ENCODE measurements at regions not wholly inside any gene's neighbourhood (a gene's known extent, or its start where the extent isn't known, plus 50 kb on each side); places are given as distances from the start of the nearest gene placed in this dataset.

DNA sequence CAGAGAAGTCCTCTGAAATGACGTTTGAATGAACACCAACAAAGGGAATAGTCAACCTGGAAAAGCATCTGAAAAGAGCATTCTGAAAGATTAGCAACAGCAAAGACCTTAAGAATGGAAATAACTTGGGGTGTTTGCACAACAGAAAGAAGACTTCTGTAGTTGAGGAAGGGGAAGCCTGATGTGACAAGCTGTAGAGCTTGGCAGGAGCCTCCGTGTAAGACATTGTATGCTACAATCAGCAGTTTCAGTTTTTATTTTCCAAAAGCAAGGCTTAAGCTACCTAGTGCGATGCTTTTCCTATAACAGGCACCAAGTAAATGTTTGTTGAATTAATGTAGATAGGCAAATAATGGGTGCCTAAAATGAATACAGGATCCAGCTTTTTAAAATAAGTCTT lies 484.0 kb downstream of the SPRY1 start:
- Histone ChIP-seq H3K36me3 (ENCODE audit: insufficient read depth in 1 of 2, low read depth in 1 of 2) (no peaks in the 10 kb centered on the region), H3K4me3 (no peak overlapping the region), H3K9me3 (no peaks in the 10 kb centered on the region), H3K4me1 (no peaks in the 10 kb centered on the region), H3K27me3 (ENCODE audit: insufficient read depth in 3 of 3, low read length in 2 of 3) (no peaks in the 10 kb centered on the region), H3K27ac (no peak overlapping the region)
- intact Hi-C loops (cut with DNase I) = no loop called here
- TF ChIP-seq, protein P1, sequence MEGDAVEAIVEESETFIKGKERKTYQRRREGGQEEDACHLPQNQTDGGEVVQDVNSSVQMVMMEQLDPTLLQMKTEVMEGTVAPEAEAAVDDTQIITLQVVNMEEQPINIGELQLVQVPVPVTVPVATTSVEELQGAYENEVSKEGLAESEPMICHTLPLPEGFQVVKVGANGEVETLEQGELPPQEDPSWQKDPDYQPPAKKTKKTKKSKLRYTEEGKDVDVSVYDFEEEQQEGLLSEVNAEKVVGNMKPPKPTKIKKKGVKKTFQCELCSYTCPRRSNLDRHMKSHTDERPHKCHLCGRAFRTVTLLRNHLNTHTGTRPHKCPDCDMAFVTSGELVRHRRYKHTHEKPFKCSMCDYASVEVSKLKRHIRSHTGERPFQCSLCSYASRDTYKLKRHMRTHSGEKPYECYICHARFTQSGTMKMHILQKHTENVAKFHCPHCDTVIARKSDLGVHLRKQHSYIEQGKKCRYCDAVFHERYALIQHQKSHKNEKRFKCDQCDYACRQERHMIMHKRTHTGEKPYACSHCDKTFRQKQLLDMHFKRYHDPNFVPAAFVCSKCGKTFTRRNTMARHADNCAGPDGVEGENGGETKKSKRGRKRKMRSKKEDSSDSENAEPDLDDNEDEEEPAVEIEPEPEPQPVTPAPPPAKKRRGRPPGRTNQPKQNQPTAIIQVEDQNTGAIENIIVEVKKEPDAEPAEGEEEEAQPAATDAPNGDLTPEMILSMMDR (IDR thresholded peaks at IDR 0.05) = no peak
- DNase-seq = no peak
- no peak for ATAC-seq
- 49 to 65% (median 58%) methylated on average over 3 of the region's 3 CpGs for WGBS, 3 donors

DNA sequence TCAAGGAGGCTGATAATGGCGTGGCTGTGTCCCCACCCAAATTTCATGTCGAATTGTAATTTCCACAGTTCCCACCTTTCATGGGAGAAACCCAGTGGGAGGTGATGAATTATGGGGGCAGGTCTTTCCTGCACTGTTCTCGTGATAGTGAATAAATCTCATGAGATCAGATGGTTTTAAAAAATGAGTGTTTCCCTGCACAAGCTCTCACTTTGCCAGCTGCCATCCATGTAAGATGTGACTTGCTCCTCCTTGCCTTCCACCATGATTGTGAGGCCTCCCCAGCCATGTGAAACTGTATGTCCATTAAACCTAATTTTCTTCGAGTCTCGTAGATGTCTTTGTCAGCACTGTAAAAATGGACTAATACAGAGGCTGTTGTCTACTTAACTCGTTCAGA lies 488.3 kb downstream of the SPRY1 start:
- intact Hi-C loops (cut with DNase I) = no loop called here
- ATAC-seq = no peak
- WGBS, 3 donors = 96 to 98% (median 96%) methylated on average over 6 of the region's 6 CpGs

DNA sequence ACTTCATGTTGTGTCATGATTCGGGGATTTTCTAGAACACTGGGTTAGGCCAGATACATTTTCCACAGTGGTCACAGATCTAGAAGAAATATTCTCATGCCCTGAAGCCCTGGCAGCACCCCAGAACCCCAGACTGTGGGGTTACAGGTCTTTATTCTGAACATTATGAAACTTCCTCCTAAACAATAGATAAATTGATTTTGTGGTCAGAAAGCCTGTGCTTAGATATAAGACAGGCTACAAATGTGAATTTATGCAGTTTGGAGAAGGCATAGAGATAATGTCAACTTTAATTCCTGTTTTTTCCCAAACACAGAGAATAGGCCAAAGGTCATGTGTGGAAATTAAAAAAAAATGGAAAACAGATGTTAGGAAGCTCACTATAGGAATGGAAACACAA lies 492.9 kb downstream of the SPRY1 start:
- no peak for DNase-seq
- H3K27me3 ChIP-seq (ENCODE audit: insufficient read depth in 3 of 3, low read length in 2 of 3) = no peaks in the 10 kb centered on the region
- H3K4me1 ChIP-seq = peaks cover 26% of the 10 kb centered on the region
- 56 to 70% (median 62%) methylated on average over 1 of the region's 1 CpG for WGBS, 3 donors
- no peak overlapping the region for H3K4me3 ChIP-seq
- no peaks in the 10 kb centered on the region for H3K9me3 ChIP-seq
- no peak for ATAC-seq
- intact Hi-C loops (cut with DNase I) = no loop called here
- TF ChIP-seq, protein P1 (IDR thresholded peaks at IDR 0.05) = no peak
- H3K36me3 ChIP-seq (ENCODE audit: insufficient read depth in 1 of 2, low read depth in 1 of 2) = no peaks in the 10 kb centered on the region
- H3K27ac ChIP-seq = no peak overlapping the region

More for the DNA sequence above, 488.3 kb downstream of the SPRY1 start:
- no peak for DNase-seq
- Histone ChIP-seq H3K4me1 (no peaks in the 10 kb centered on the region), H3K4me3 (no peak overlapping the region), H3K9me3 (no peaks in the 10 kb centered on the region), H3K36me3 (ENCODE audit: insufficient read depth in 1 of 2, low read depth in 1 of 2) (no peaks in the 10 kb centered on the region), H3K27ac (no peak overlapping the region), H3K27me3 (ENCODE audit: insufficient read depth in 3 of 3, low read length in 2 of 3) (no peaks in the 10 kb centered on the region)
- TF ChIP-seq, protein P1 (IDR thresholded peaks at IDR 0.05) = no peak

GRCh38 chr4:123890889-123891288 lies 494.3 kb downstream of the SPRY1 start:
- Histone ChIP-seq H3K27me3 (ENCODE audit: insufficient read depth in 3 of 3, low read length in 2 of 3) (no peaks in the 10 kb centered on the region), H3K27ac (no peak overlapping the region), H3K4me1 (peaks cover 26% of the 10 kb centered on the region), H3K36me3 (ENCODE audit: insufficient read depth in 1 of 2, low read depth in 1 of 2) (no peaks in the 10 kb centered on the region), H3K9me3 (no peaks in the 10 kb centered on the region), H3K4me3 (no peak overlapping the region)
- 95 to 99% (median 96%) methylated on average over 3 of the region's 3 CpGs for WGBS, 3 donors
- no peak for ATAC-seq
- TF ChIP-seq, protein P1 (IDR thresholded peaks at IDR 0.05) = no peak
- intact Hi-C loops (cut with DNase I) = loop anchor here in 1 of 2 donors (10.0 kb wide), 1 partner anchor 94 kb away; no protein-coding TSS in a partner anchor
- DNase-seq = no peak

- H3K4me1 ChIP-seq = peaks cover 34% of the 10 kb centered on the region
- H3K27me3 ChIP-seq (ENCODE audit: insufficient read depth in 3 of 3, low read length in 2 of 3) = no peaks in the 10 kb centered on the region
- H3K4me3 ChIP-seq = no peak overlapping the region
- TF ChIP-seq, protein P1 (IDR thresholded peaks at IDR 0.05) = no peak
- ATAC-seq = no peak
- H3K9me3 ChIP-seq = no peaks in the 10 kb centered on the region
- intact Hi-C loops (cut with DNase I) = loop anchor here in 1 of 2 donors (10.0 kb wide), 1 partner anchor 93 kb away; no protein-coding TSS in a partner anchor
- no peak for DNase-seq
- 42 to 67% (median 60%) methylated on average over 3 of the region's 3 CpGs for WGBS, 3 donors
- H3K27ac ChIP-seq = peak overlapping the region; percentile 47
- no peaks in the 10 kb centered on the region for H3K36me3 ChIP-seq (ENCODE audit: insufficient read depth in 1 of 2, low read depth in 1 of 2)
These were observed 495.3 kb downstream of the SPRY1 start for GRCh38 chr4:123891881-123892280.

Measured in psoas muscle (tissue), 7 donors.